Activated CD8-positive, alpha-beta memory T cell treated with anti-CD3 and anti-CD28 coated beads for 48 hours (primary cell): ENCODE measurements at regions not wholly inside any gene's neighbourhood (a gene's known extent, or its start where the extent isn't known, plus 50 kb on each side); places are given as distances from the start of the nearest gene placed in this dataset.

Experiments
- DNase-seq, 3 experiments: peaks; one replicate each; pipeline ENCODE4 v3.0.0-alpha.2; 2020; ENCODE audit warnings: low read depth in 2 of 3, low spot score in 2 of 3

DNA sequence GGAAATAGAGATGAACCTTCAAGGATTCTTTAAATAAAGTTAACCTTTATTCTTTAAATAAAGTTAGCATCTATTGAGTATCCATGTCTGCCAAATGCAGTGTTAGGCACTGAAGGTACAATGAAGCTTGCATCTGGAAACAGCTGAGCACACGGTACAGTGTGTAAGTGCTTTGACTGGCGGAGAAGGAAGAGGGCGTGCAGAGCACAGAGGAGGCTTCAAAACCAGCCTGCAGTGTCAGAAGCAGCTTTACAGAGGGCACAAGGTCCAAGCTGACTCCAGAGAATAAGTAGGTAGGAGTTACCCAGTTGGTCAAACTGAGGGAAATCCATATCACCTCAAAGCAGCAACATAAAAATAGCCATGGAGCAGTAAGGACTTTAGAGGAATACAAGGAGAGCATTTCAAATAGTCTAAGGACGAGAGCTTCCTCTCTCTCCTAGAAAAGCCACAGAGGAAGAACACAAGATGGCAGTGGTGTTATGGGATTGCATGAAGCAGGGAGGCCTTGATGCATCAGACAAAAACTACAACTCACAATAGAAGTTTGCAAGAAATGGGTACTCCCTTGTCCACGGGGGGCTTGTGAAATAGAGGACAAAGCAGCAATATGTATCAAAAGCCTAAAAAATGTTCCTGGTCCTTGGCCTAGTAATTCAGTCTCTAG, 60.3 kb upstream of the PPP2R3A start:
- DNase-seq, result no peak

DNA sequence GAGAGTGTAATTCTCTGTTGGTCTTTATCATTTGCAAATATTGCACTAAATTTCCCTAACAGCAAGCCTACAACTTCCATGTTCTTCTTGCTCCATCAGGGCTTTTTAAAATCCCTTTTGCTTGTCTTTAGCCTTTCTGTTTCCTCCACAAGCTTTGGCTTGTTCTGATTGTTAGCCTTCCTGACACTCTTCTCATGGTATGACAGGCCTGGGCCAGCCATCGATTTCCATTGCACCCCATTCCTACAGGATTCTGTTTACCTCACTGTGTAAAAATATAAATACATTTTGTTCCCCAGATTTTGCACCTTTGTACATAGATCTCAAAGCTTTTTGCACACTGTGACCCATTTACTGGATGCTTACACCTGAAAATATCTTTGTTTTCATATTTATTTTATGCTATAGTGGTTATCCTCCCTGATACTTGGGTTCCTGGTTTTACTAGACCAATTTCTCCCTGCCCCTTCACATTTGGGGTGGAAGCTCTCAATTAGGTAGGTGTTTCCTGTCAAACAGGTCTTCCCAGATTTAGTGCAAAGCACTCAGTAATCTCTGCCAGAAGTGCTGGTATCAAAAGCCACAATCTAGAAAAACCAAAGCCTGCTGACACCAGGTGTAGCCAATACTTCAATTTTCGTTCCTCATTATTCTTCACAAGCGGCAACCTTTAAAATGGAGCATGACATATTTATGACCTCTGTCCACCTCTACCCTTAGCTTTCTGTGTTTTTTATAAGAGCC, 57.9 kb upstream of the PPP2R3A start:
- no peak for DNase-seq

DNA sequence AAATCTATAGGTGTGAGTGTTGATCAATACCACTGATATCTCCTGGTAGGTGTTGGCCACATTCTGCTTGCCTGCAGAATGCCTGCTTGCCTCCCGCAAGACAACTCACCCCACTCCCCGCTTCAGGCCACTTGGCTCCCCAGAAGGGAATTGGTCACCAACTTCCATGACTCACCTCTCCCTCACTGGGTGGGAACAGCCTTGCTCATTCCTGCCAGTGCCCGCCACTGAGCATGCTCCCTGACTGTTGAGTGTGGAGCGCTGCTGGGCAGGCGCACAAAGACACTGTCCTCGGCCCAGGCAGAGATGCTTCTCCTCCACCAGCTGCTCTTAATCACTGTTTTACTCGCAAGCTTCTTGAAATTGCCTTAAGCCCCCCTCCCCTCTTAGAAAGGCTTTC, 57.3 kb upstream of the PPP2R3A start:
- DNase-seq, result no peak

DNA sequence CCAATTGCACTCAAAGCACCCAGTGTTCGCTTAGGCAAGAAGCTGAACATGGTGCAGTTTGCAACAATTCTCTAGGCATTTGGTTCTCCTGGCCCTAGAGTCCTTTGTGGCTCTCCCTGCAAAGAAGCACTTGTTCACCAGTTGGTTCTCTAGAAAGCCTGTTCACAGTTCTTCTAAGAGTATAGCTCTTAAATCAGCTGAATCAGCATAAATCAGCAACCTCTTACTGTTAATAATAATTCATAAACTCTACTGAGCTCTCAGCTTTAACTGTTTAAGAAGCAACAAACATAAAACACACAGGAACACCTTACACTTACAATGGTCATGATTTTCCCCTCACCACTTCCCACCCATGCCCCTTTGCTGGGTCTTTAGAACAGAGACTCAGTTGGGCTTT, 56.8 kb upstream of the PPP2R3A start:
- no peak for DNase-seq

DNA sequence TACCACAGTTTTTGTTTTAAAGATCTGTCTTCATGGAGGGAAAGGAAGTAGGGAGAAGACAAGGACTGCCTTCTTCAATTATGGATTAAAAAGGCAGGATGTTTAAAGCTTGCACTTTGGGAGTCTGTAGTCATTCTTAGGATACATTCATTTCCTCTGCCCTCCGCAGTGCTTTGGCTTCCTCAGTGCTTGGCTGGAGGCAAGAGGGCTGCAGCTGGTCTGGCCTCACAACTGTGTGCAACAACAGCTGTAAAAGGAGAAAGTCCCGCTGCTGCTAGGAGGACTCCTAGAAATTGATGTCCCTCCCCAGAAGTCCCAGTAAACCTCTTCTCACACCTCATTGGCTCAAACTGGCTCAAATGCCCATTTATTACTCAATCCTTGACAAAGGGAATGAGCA, 54.4 kb upstream of the PPP2R3A start:
- DNase-seq, result no peak

DNA sequence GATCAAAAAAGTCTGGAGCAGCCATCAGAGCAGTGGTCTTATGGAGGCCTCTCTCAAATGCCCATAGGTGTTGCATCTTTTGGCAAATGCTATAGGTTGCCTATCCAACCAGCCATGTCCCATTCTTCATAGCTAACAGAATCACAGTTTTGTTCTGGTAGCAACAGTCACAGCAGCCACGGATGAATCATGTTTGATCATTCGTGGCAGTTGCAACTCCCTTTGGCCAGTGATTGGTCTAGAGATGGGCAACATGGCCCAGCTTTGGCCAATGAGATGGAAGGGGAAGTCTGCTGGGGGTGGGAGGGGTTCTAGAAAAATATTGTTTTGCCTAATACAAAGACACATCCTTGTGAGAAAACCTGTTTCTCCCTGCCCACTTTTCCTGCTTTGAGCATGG, 50.3 kb upstream of the PPP2R3A start:
- no peak for DNase-seq
